ENCODE measurements at regions not wholly inside any gene's neighbourhood (a gene's known extent, or its start where the extent isn't known, plus 50 kb on each side); places are given as distances from the start of the nearest gene placed in this dataset.

DNA sequence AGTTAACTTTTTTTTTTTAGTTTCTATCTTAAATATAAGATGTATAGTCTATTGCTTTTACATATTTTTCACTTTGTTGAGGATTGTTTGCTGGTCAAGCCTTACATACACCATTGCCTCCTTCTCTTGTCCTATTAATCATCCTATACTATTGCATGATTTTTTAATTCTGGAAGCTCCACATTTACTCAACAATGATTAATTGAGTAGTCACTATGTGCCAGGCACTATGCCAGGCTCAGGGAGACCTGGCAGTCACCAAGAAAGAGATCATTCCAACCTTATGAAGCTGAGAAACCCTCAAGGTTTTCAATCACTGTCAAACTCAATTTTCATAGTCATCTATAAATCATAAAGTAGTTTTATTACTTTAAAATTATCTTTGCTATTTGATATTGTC, 626.2 kb downstream of the IGSF11 start:
- no peak for DNase-seq

DNA sequence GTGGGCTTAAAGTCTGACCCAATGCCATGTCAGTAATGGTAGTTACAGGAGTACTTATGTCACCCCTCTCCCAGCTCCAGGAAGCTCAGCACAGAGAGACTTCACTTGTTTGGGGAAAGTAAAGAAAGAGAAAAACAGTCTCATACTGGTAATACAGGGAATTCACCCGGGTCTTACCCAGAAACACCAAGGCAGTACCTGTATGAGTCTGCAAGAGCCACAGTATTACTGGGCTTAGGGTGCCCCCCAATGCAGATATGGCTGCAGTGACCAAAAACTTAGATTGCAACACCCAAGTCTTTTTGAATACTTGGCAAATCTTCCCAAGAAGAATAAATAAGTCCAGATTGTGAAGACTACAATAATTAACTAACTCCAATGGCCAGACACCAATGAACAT, 622.1 kb downstream of the IGSF11 start:
- no peak for DNase-seq

DNA sequence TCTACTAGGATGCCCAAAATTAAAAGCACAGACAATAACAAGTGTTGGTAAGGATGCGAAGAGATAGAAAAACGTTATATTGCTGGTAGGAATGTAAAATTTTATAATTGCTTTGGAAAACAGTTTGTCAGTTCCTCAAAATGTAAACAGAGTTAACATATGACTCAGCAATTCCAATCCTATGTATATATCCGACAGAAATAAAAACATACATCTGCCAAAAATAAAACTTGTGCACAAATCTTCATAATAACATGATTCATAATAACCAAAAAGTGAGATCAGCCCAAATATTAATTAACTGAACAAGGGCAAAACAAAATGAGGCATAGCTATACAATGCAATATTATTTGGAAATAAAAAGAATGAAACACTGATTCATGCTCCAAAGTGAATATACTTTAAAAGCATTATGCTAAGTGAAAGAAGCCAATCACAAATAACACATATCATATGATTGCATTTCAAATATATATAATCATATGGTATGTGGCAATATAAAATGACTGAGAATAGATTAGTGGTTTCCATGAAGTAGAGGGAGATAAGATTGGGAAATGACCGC, 609.3 kb downstream of the IGSF11 start:
- no peak for DNase-seq

DNA sequence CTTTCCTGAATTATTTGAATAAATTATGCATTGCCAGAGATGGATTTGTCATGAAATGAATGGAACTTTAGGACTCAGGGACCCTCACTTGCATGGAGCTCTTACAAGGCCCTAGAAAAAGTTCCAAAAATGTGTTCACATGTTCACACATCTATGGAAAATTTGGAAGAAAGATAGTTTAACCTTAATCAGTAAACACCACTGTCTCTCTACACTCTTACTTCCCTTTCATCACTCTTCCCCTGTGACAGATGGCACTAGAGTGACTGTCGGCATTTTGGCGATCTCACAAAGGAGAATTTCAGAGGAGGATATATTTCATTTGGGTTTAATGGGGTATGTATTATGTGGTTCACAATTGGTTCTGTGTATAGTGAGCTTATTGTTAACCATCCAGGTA, 600.8 kb downstream of the IGSF11 start:
- no peak for DNase-seq

DNA sequence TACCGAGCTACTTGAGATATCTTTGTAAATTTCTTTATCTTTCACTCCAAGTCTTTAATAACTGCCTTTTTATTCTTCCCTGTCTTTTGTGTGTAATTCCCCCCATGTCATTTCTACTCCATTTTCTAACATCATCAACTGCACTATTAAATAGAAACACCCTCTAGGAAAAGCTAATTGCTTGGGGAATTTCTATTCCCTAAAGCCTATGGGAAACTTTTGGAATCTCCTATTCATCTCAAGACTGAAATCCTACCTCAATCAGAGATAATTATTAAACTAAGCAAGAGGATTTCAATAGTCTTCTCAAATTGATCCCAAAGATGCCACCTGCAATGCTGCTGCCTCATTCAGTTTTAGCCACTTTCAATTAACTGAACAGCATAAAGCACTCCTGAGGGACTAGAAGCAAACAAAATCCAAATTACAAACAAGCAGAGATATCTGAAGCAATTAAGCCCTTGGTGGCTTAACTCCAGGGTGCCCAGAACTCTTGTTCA, 598.7 kb downstream of the IGSF11 start:
- no peak for DNase-seq

DNA sequence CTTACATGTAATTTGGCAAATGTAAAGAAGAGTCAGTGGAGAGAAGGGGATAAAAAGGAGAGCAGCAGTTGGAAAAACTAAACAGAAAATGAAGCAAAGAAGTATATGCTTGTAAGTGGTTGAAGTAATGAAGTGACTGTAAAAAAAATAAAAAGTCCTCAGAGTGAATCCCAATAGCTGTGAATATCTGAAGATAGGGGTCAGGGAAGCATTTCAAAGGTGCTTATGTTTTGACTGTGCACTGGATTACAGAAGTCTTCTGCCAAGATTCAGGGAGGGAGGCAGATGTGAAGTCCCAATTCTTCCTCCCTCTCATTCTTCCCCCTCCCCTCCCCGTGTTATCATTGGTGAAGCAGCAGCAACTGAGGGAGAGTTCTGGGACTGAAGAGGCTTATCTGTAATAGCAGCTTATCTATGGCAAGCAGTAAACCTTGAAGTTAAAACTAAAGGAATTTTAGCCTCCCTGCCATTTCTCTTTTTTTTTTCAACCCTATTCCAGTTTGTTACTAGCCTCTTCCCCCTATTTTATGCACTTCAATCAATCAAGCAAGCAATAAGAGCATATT, 597.9 kb downstream of the IGSF11 start:
- no peak for DNase-seq

DNA sequence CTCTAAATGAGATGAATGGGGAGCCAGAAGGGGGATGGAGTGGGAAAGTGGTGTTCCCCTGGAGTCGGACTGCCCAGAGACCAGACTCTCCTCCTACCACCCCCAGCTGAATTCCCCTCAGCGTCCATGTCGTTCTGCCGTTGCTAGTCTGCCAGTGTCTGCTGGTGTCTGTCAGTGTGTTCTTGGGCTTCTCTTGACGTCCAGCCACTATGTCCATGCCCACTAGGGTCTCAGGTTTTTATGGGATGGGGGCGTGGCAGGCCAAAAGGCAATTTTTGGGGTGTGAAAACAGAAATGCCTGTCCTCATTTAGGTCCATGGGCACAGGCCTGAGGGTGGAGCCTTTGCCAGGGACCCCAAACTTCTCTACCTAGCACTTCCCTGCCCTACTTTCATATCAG, 589.6 kb downstream of the IGSF11 start:
- DNase-seq: no peak

DNA sequence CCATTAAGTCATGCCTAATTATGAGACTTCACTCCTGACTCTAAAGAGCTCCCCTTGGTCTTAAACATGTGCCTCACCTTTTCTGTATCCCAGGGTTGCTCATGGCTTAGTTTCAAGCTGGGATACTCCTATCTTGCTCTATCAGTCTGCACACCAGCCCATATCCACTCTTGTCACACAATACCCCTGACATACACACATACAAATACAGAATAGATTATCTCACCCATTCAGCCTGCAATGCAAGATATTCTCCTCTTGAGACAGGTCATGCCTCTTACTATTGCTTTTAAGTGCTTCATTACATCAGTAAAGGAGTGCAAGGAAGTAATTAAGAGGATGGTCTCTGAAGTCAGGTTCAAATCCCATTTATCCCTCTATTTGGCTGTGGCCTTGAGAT, 587.3 kb downstream of the IGSF11 start:
- no peak for DNase-seq

DNA sequence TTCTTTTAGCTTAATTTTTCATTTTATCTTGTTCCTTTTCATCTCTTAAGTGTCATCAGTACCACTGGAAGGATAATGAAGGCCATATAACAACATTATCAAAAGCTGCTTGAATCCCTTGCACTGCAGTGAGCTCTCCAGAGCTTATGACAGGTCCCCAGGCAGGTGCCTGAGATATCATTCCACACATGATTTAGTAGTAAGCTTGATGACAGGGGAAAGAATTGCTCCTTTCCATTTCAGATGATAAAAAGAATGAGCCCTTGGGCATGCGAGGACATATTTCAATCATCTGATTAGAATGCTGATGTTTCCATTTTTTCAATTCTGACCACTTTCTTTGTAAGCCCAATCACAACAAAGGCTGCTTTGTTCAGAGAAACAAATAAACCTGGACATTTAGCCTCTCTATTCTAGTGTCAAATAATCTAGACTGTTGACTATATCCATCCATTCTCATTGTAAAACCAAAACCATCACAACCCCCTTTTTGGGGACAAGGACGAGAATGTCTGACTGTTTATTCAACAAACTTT, 567.8 kb downstream of the IGSF11 start:
- DNase-seq: no peak

DNA sequence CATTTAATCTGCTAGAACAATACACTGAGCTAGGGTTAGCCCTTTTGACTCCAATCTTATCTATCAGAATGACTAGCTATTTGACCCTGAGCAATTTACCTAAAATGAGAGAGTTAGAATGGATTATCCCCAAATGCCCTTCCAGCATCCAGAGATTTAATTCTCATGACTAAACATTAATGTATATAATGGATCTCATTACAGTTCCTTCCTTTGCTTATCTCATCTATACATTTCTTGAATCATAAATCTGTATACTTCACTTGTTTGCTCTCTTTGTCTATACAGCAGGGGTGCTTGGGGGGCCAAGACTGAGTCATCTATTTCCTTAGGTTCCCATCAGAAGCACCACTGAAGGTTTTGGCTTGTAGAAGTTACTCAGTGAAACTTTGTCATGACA, 565.8 kb downstream of the IGSF11 start:
- no peak for DNase-seq

DNA sequence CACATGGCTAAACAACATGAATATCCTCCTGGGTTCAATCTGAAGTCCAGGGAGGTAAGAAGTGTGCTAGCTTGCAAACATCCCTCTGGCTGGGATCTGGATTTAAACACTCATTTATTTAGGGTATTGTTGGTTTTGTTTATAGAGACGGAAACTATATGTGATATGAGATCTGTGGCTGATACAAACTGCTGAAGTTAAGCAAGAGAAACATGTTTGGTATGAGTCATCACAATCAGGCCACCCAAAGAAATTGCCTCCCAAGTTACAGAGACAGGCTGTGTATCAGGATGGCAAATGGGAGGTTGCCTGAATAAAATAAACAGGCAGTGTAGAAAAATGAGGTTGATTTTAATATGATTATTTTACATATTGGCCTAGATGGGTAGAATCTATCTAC, 562.1 kb downstream of the IGSF11 start:
- no peak for DNase-seq

DNA sequence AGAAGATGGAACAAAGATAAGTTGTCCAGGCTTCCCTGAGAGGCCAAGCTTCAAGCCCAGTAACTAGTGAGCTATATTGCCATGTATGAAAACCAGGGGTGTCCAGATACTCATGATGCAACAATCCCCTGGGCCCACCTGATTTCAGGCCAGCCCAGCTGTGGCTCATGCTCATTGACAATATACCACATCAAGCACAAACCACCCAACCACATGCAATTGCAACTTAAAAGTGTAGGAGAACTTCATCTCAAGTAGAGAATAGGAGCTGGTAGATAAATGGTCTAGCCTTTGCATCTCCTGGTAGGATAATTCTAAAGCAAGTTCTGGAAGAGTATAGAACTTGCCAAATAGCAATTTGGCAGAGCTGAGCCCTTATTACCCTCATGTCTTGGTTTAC, 561.3 kb downstream of the IGSF11 start:
- no peak for DNase-seq

DNA sequence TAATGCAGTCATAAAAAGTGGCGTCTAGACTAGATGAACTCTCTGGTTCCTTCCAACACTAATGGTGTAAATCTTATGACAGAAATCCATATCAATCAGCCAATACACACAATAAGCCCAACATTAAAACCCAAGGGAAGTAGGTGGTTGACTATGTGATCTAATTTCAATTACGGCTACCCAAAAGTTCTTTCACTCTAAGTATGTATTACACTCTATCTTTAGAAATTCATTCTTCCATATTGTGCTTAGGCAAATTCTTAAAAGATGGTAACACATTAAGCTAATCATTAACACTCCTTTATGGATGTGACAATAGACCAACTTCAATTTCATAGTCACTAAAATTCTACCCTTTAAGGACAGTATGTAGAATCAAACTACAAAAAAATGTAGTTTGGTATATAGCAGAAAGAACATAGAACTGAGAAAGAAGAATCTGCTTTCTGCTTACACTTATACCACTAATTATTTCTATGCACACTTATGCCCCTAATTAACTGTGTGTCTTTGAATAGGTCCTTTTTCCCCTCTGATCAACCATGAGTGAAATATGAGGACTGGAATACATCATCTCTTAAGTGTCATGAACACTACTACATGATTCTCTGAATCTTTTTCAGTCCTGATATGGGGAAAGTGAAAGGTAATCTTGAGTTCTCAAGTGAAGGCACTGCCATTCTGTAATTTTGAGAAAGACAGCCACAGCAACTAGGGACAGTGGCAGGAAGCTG, 557.6 kb downstream of the IGSF11 start:
- no peak for DNase-seq

DNA sequence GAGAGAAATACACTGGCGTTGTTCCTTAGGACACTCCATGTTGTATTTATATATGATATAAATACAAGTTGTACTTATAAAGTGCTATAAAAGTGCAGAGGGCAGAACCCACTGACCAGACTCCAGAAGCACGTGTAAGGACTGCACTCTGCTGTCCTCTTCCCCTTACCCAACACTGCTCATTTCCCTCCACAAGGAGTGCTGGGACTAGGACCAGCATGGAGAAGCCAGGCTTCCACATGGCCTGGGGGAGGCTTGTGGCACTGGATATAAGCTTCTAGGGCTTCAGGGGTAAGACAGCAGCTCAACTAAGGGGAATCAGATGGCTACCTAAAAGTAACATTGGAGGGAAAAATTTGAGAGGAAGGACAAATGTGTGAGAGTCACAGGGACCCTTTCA, 556.9 kb downstream of the IGSF11 start:
- no peak for DNase-seq

DNA sequence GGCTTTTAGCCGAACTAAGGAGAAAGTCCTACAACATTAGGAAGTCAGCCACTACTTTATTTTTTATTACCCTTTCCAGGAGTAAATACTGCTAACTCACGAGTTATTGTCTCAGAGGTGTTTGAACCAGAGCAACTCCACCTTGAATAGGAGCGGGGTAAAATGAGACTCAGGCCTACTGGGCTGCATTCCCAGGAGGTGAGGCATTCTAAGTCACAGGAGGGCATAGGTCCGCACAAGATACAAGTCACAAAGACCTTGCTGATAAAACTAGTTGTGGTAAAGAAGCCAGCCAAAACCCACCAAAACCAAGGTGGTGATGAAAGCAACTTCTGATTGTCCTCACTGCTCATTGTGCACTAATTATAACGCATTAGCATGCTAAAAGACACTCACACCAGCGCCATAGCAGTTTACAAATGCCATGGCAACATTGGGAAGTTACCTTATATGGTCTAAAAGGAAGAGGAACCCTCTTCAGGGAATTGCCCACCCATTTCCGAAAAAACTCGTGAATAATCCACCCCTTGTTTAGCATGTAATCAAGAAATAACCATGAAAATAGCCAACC, 555.9 kb downstream of the IGSF11 start:
- DNase-seq: no peak

DNA sequence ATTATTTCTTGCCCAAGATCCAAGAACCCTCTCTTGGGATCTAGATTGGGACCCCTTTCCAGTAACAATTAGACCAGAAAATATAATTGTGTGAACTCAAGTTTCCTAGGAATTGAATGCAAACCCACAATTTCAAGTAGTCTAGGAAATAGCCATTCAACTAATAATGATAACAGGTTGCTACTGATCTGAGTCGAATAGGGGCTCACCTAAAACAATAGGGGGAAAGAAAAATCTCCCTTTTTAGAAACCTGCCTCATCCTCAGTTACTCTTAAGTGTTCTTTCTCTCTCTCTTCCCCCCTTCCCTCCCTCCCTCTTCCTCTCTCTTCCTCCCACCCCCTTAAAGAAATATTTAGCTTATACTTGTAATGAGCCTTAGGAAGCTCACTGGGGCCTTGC, 555.3 kb downstream of the IGSF11 start:
- no peak for DNase-seq

DNA sequence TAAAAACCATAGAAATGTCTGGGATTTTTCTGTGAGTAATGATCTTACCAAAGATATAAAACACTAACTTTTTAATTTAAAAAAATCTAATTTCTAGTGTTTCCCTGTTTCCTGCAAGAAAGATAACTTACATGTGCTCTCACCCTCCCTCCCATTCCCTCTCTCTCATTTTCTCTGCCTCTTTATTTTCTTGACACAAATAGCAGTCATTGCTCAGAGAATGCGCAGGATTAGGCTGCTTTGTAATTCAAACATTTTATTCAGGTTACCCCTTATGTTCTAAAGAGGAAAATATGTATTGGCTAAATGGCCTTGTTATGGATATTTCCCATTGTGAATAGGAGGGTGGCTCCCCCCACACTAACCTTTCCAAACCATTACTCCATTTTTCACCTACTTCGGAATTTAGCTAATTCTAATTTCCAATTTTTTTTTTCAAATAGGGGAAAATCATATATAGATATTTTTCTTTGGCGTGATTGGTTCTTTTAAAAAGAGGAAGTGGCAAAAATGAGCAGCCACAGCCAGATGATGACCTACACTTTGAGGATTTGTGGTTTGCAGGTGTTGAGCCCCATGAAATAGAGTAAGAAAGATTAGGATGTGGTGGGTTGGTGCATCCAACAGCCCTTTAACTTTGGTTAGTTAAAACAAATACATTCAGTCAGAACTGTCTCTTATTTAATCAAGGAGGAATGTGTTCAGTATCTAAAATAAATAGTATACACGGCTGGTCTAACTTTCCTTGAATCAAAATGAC, 554.4 kb downstream of the IGSF11 start:
- no peak for DNase-seq

DNA sequence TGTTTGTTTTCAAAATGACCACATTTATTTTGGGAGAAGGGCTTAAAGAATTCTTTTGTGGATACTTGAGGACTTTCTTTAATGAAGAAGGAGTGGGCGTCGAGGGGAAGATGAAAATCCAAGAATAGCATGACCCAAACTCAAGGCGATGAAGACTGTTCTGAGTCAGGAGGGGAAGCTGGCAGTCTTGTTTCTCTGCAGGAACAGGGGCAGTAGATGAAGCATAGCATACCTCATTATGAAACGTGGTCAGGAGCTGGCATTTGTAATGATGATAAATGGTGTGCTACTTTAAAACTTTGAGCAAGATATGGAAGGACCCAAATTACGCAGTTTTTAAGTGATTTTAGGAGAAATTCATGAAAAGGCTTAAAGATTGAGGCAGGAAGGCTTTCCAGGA, 549.0 kb downstream of the IGSF11 start:
- no peak for DNase-seq

DNA sequence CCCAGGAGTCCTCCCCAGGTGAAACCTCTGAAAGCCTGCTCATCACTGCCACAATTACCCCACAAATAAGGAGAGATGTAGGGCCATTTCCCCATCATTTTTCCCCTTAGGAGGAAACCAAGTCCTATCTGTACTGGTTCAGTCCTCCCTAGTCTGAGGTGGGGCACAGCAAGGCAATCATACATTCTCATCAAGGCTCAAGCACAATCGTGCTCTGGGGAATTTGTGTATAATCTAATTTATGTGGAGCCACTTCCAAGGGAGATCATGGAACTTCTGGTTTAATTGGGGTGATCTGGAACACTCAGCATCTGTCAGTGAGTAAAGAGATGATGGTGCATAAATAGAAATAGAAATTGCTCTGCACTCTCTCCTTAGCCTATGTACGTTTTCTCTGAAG, 546.9 kb downstream of the IGSF11 start:
- DNase-seq: no peak

DNA sequence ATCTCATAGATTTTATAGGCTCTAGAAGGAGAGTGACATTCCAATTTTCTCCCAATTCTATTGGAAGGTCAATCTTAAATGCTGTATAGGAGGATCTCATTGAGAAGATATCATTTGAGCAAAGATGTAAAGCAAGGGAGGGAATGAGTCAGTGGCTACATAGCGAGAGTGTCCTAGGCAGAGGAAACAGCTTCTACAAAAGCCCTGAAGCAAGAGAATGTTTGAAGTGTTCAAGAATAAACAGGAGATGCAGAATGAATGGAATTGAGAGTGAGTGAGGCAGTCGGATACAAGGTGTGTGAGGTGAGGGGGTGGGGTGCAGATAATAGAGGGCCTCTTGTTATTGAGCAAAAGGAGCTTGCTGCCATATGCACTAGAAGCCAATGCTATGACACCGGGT, 545.9 kb downstream of the IGSF11 start:
- no peak for DNase-seq

DNA sequence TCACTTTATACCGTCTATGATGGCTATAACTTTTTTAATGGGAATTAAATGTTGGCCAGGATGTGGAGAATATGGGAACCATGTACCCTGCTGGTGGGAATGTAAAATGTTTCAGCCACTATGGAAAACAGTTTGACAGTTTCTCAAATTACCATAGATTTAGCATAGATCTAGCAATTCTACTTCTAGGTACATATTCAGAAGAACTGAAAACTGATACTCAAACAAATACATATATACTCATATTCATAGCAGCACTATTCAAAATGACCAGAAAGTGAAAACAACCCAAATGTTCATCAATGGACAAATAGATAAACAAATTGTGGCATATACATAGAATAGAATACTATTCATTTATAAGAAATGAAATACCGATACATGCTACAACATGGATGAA, 539.4 kb downstream of the IGSF11 start:
- no peak for DNase-seq

DNA sequence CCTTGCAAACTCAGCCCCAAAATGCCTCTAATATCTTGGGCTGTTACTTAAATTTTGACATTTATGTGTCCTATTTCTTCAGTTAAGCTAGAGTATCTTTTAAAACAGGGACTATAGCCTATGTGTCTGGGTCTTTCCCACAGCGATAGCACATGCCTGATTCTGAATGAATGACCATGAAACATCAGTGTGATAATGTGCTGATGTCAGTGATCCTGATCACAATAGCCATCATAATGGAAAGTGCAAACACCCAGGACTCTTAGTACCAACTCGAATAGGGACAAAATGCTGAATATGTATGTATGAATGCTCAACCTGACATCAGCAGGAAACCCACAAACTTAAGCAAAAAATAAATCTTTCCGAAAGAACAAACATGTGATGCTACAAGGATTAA, 537.4 kb downstream of the IGSF11 start:
- DNase-seq: no peak

DNA sequence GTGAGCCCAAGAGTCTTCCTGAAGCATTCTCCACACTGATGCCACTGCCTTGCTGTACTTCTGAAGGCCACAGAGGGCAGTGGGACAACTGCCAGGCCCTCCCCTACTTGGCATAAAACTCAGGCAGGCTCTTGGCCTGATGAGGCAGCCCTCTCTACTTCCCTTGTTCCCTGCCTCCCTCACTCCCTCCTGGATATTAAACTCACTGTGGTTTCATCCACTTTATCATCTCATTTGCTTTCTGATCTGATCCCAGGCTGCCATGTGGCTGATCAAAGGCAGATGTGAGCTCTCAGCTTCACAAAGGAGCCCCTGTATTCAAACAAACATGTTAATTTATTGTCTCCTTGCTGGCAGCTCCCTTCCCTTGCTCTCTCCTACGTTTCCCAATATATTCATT, 533.5 kb downstream of the IGSF11 start:
- DNase-seq: no peak
